A172 (cell line): ENCODE measurements at regions not wholly inside any gene's neighbourhood (a gene's known extent, or its start where the extent isn't known, plus 50 kb on each side); places are given as distances from the start of the nearest gene placed in this dataset.
"Not testable (repeated sequence)": the region's sequence is repeated elsewhere in the genome, so short reads cannot be mapped to it uniquely, and the experiment has no call there.

Source experiments
- DNase-seq: peaks from one replicate; pipeline ENCODE4 v3.0.0-alpha.2; 2015; ENCODE audit warnings: low spot score

GRCh38 chr13:73171271-73171682 lies 112.5 kb downstream of the KLF5 start:
- no peak for DNase-seq

- no peak for DNase-seq
Measured at GRCh38 chr13:73169971-73170370, 111.2 kb downstream of the KLF5 start.

- no peak for DNase-seq
Measured at GRCh38 chr13:73168953-73169401, 110.2 kb downstream of the KLF5 start.

GRCh38 chr13:73168226-73168952 lies 109.6 kb downstream of the KLF5 start:
- peak; percentile 17 for DNase-seq

- no peak for DNase-seq
Measured at GRCh38 chr13:73167028-73167820, 108.4 kb downstream of the KLF5 start.

- DNase-seq, result no peak
Measured at GRCh38 chr13:73166204-73166603, 107.4 kb downstream of the KLF5 start.

- no peak for DNase-seq
Measured at GRCh38 chr13:73162912-73163911, 104.4 kb downstream of the KLF5 start.

GRCh38 chr13:73160371-73161031 lies 101.7 kb downstream of the KLF5 start:
- DNase-seq, result not testable (repeated sequence)

GRCh38 chr13:73158851-73159250 lies 100.0 kb downstream of the KLF5 start:
- DNase-seq, result peak; percentile 36

- no peak for DNase-seq
Measured at GRCh38 chr13:73157031-73157430, 98.2 kb downstream of the KLF5 start.

GRCh38 chr13:73146707-73147106 lies 87.9 kb downstream of the KLF5 start:
- DNase-seq, result peak; percentile 32

- no peak for DNase-seq
Measured at GRCh38 chr13:73142071-73142470, 83.3 kb downstream of the KLF5 start.

GRCh38 chr13:73141292-73141771 lies 82.5 kb downstream of the KLF5 start:
- no peak for DNase-seq

GRCh38 chr13:73140801-73141200 lies 82.0 kb downstream of the KLF5 start:
- DNase-seq, result no peak

GRCh38 chr13:73138638-73139491 lies 80.1 kb downstream of the KLF5 start:
- no peak for DNase-seq

GRCh38 chr13:73138276-73138637 lies 79.5 kb downstream of the KLF5 start:
- no peak for DNase-seq

GRCh38 chr13:73136776-73137175 lies 78.0 kb downstream of the KLF5 start:
- DNase-seq, result no peak

GRCh38 chr13:73133531-73133930 lies 74.7 kb downstream of the KLF5 start:
- DNase-seq, result peak; percentile 32

- DNase-seq, result no peak
Measured at GRCh38 chr13:73131247-73131646, 72.4 kb downstream of the KLF5 start.

GRCh38 chr13:73129023-73129422 lies 70.2 kb downstream of the KLF5 start:
- DNase-seq, result no peak
